ENCODE measurements at regions not wholly inside any gene's neighbourhood (a gene's known extent, or its start where the extent isn't known, plus 50 kb on each side); places are given as distances from the start of the nearest gene placed in this dataset.

- ATAC-seq (no peak), DNase-seq (no peak)
- H3K9me3 ChIP-seq = no peaks in the 10 kb centered on the region
- no peak overlapping the region for H3K4me3 ChIP-seq
- WGBS, 2 donors = 33 to 41% methylated on average over 7 of the region's 7 CpGs
- H3K4me1 ChIP-seq = no peaks in the 10 kb centered on the region
- intact Hi-C loops (cut with DNase I) = no loop called here
- H3K27ac ChIP-seq = no peak overlapping the region
- H3K27me3 ChIP-seq = no peaks in the 10 kb centered on the region
- TF ChIP-seq, protein P1, sequence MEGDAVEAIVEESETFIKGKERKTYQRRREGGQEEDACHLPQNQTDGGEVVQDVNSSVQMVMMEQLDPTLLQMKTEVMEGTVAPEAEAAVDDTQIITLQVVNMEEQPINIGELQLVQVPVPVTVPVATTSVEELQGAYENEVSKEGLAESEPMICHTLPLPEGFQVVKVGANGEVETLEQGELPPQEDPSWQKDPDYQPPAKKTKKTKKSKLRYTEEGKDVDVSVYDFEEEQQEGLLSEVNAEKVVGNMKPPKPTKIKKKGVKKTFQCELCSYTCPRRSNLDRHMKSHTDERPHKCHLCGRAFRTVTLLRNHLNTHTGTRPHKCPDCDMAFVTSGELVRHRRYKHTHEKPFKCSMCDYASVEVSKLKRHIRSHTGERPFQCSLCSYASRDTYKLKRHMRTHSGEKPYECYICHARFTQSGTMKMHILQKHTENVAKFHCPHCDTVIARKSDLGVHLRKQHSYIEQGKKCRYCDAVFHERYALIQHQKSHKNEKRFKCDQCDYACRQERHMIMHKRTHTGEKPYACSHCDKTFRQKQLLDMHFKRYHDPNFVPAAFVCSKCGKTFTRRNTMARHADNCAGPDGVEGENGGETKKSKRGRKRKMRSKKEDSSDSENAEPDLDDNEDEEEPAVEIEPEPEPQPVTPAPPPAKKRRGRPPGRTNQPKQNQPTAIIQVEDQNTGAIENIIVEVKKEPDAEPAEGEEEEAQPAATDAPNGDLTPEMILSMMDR (IDR thresholded peaks at IDR 0.05) = no peak
- TF ChIP-seq POLR2A (IDR thresholded peaks at IDR 0.05) = no peak
- H3K36me3 ChIP-seq (replicated peaks in 1 of 2; ENCODE audit: insufficient read depth in 1 of 2, low read depth in 2 of 2) = no peaks in the 10 kb centered on the region
These were observed 576.5 kb downstream of the MED13L start for GRCh38 chr12:115700896-115701465.

DNA sequence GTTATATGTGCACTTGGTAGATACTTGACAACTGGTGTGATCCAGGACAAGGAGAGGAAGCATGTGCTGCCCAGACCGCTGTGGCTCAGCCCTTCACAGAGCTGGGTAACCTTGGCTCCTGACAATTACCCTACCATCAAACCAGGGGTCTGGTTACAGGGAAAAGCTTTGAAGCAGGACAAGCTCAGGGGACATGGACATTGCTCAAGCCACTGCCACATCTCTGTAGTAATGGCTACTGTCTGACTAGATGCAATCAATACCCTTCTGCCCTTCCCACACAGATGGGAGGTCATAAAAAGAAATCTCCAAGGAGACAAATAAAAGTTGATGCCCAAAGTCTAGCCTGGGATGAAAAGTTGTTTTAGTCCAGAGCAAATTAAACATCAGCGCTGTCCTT is 577.4 kb downstream of the MED13L start:
- Histone ChIP-seq H3K4me3 (no peak overlapping the region), H3K27ac (no peak overlapping the region), H3K27me3 (no peaks in the 10 kb centered on the region), H3K9me3 (no peaks in the 10 kb centered on the region), H3K4me1 (no peaks in the 10 kb centered on the region), H3K36me3 (replicated peaks in 1 of 2; ENCODE audit: insufficient read depth in 1 of 2, low read depth in 2 of 2) (no peaks in the 10 kb centered on the region)
- intact Hi-C loops (cut with DNase I) = no loop called here
- DNase-seq = no peak
- ATAC-seq = no peak
- WGBS, 2 donors = 53 to 75% methylated on average over 2 of the region's 2 CpGs
- TF ChIP-seq POLR2A (IDR thresholded peaks at IDR 0.05) = no peak
- TF ChIP-seq, protein P1 (IDR thresholded peaks at IDR 0.05) = no peak

DNA sequence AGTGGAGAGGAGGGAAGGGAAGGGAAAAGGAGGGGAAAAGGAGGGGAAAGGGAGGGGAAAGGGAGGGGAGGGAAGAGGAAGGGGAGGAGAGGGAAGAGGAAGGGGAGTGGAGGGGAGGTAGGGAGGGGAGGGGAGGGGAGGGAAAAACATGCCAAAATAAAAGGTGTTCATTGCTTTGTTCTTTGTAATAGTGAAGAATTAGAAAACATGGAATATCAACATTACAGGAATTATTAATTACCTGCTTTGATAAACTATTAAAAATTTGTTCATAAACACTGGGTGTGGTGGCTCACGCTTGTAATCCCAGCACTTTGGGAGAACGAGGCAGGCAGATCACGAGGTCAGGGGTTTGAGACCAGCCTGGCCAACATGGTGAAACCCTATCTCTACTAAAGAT is 579.2 kb downstream of the MED13L start:
- Histone ChIP-seq H3K27ac (no peak overlapping the region), H3K9me3 (no peaks in the 10 kb centered on the region), H3K4me3 (no peak overlapping the region), H3K27me3 (no peaks in the 10 kb centered on the region), H3K4me1 (no peaks in the 10 kb centered on the region), H3K36me3 (replicated peaks in 1 of 2; ENCODE audit: insufficient read depth in 1 of 2, low read depth in 2 of 2) (no peaks in the 10 kb centered on the region)
- TF ChIP-seq, protein P1 (IDR thresholded peaks at IDR 0.05) = no peak
- no peak for TF ChIP-seq POLR2A (IDR thresholded peaks at IDR 0.05)
- ATAC-seq (no peak), DNase-seq (no peak)
- 45 to 65% methylated on average over 3 of the region's 3 CpGs for WGBS, 2 donors
- intact Hi-C loops (cut with DNase I) = no loop called here

DNA sequence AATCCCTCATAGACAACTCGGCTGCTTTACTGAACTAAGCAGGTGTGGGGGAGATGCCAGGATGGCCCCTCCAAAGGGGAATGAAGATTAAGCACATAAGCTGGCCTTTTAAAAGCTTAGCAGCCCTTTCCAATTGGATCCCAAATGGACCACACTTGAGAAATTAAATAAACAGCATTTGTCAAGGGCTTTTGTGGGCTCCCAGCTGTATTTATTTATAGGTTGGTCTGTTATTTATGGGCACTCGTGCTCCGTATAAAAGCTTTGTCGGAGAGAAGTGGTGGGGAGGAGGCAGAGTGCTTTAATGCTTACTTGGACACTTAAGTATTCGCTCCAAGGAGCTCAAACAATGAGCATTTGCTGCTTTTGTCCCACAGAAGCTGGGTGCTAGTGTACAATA is 580.2 kb downstream of the MED13L start:
- no peaks in the 10 kb centered on the region for H3K9me3 ChIP-seq
- intact Hi-C loops (cut with DNase I) = no loop called here
- no peaks in the 10 kb centered on the region for H3K36me3 ChIP-seq (replicated peaks in 1 of 2; ENCODE audit: insufficient read depth in 1 of 2, low read depth in 2 of 2)
- no peak overlapping the region for H3K27ac ChIP-seq
- DNase-seq (no peak), ATAC-seq (no peak)
- 27 to 44% methylated on average over 5 of the region's 5 CpGs for WGBS, 2 donors
- H3K27me3 ChIP-seq = no peaks in the 10 kb centered on the region
- no peak overlapping the region for H3K4me3 ChIP-seq
- no peaks in the 10 kb centered on the region for H3K4me1 ChIP-seq
- no peak for TF ChIP-seq POLR2A (IDR thresholded peaks at IDR 0.05)
- TF ChIP-seq, protein P1 (IDR thresholded peaks at IDR 0.05) = no peak

DNA sequence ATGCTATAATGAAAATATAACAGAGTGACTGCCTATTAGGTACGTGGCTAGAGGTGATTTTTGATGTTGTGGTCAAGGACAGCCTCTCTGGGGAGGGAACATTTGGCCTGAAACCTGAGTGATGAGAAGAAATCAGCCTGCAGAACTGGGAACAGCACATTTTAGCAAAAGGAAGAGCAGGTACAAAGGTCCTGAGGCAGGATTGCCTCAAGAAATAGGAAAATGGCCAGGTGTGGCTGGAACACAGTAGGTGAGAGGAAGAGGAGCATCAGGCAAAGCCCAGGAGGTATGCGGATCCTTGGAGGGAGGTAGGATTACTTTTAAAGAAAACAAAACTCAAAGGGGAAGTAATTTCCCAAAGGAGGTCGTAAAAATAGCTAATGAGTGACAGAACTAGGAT is 582.9 kb downstream of the MED13L start:
- ATAC-seq (no peak), DNase-seq (no peak)
- TF ChIP-seq, protein P1 (IDR thresholded peaks at IDR 0.05) = no peak
- no peak overlapping the region for H3K4me3 ChIP-seq
- 56 to 63% methylated on average over 3 of the region's 3 CpGs for WGBS, 2 donors
- no peaks in the 10 kb centered on the region for H3K36me3 ChIP-seq (replicated peaks in 1 of 2; ENCODE audit: insufficient read depth in 1 of 2, low read depth in 2 of 2)
- no peaks in the 10 kb centered on the region for H3K4me1 ChIP-seq
- intact Hi-C loops (cut with DNase I) = no loop called here
- no peak overlapping the region for H3K27ac ChIP-seq
- H3K27me3 ChIP-seq = no peaks in the 10 kb centered on the region
- H3K9me3 ChIP-seq = no peaks in the 10 kb centered on the region
